IPS DF 4.7 (cell line): ENCODE measurements at regions not wholly inside any gene's neighbourhood (a gene's known extent, or its start where the extent isn't known, plus 50 kb on each side); places are given as distances from the start of the nearest gene placed in this dataset.

Experiments
- DNase-seq: peaks from one replicate; pipeline ENCODE4 v3.0.0-alpha.2; 2013; ENCODE audit warnings: low spot score; ENCODE audit errors: extremely low read depth

- no peak for DNase-seq
Measured at GRCh38 chr2:43171789-43172188, 54.6 kb downstream of the ZFP36L2 start.

- no peak for DNase-seq
Measured at GRCh38 chr2:43170405-43171105, 55.9 kb downstream of the ZFP36L2 start.

GRCh38 chr2:43169987-43170386 lies 56.4 kb downstream of the ZFP36L2 start:
- no peak for DNase-seq

- DNase-seq = no peak
Measured at GRCh38 chr2:43169099-43169945, 57.1 kb downstream of the ZFP36L2 start.

GRCh38 chr2:43168016-43168369 lies 58.4 kb downstream of the ZFP36L2 start:
- no peak for DNase-seq

GRCh38 chr2:43165378-43166069 lies 60.9 kb downstream of the ZFP36L2 start:
- DNase-seq = no peak

- DNase-seq = no peak
Measured at GRCh38 chr2:43164686-43165085, 61.7 kb downstream of the ZFP36L2 start.

- no peak for DNase-seq
Measured at GRCh38 chr2:43163584-43164270, 62.7 kb downstream of the ZFP36L2 start.

GRCh38 chr2:43162511-43162776 lies 64.0 kb downstream of the ZFP36L2 start:
- no peak for DNase-seq

GRCh38 chr2:43161650-43162510 lies 64.5 kb downstream of the ZFP36L2 start:
- no peak for DNase-seq

GRCh38 chr2:43160778-43161177 lies 65.6 kb downstream of the ZFP36L2 start:
- DNase-seq = no peak

- no peak for DNase-seq
Measured at GRCh38 chr2:43159797-43160196, 66.6 kb downstream of the ZFP36L2 start.

GRCh38 chr2:43158259-43158880 lies 68.0 kb downstream of the ZFP36L2 start:
- DNase-seq = no peak

GRCh38 chr2:43157506-43158246 lies 68.7 kb downstream of the ZFP36L2 start:
- DNase-seq = no peak

- no peak for DNase-seq
Measured at GRCh38 chr2:43155851-43156411, 70.5 kb downstream of the ZFP36L2 start.

- DNase-seq = no peak
Measured at GRCh38 chr2:43154685-43155084, 71.7 kb downstream of the ZFP36L2 start.

- no peak for DNase-seq
Measured at GRCh38 chr2:43152741-43153647, 73.4 kb downstream of the ZFP36L2 start.

- no peak for DNase-seq
Measured at GRCh38 chr2:43152186-43152585, 74.2 kb downstream of the ZFP36L2 start.
